NCI-H526 (cell line): ENCODE measurements at regions not wholly inside any gene's neighbourhood (a gene's known extent, or its start where the extent isn't known, plus 50 kb on each side); places are given as distances from the start of the nearest gene placed in this dataset.

Source experiments
- DNase-seq, 2 experiments: peaks; one replicate each; lab custom pipeline; 2025; lab: John Stamatoyannopoulos, UW

DNA sequence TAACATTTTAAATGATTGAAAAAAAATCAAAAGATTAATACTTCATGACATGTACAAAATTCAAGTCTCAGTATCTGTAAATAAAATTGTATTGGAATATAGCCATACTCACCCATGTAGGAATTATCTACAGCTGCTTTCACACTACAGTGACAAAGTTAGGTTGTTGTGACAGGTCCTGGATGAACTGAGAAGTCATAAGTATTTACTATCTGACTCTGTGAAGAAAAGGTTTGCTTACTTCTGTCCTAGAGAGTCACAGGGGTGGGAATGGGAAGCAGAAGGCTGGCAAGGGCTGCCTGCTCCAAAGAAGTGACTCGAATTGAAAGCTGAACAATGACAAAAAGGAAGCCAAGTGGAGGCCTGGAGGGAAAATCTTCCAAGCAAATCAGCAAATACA lies 155.2 kb downstream of the SLC30A10 start:
- DNase-seq, result no peak

DNA sequence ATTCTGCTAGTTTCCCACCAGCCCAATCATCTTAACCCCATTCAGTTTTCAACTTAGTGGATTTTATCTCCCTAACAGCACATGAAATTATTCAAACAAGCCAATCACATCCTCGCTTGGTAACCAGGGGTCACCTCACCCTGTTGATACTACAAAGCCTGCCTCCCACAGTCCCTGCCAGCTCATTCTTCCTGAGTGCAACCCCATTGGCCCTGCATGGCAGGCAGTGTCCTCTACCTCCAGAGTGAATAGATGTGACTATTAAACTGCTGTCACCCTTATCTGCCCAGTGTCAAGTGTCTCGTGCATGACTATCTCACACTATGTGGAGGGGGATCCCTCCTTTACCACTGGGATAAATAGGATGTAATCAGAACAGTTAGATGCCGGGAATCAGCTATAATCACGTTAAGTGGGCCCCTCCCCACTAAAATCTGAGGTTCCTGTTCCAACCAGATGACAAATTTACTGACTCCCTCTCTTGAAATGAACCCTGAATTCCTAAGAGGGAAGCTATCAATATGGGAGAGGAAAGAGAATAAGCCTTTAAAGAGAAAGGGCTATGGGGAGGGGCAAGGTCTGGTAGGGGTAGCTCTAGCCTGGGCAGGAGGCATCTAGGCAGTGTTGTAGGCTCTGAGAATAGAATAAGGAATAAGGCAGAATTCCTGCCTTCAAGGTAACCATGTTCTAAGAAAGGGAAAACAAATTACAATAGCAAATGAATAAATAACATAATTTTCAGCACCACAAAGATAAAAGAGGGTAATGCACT lies 155.9 kb downstream of the SLC30A10 start:
- DNase-seq, result no peak

DNA sequence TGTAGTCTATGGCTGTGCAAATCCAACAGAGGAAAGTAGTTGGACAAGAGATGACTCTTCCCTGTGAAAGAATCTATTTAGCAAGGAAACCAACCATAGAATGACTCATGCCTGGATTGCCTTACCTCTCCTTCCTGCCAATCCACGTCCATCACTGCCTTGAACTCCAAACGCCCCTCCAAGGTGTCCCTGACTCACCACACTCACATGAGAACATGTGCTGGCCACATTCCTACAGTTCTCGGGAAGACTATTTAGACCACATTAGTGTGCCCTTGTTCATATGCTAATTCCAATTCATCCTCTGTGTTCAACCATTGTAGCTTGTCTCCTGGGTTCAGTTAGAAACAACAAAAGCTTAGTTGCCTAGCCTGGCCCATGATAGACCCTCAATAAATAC lies 157.3 kb downstream of the SLC30A10 start:
- DNase-seq, result no peak

GRCh38 chr1:219763321-219763720 lies 150.4 kb upstream of the ZC3H11B start:
- DNase-seq, result no peak

DNA sequence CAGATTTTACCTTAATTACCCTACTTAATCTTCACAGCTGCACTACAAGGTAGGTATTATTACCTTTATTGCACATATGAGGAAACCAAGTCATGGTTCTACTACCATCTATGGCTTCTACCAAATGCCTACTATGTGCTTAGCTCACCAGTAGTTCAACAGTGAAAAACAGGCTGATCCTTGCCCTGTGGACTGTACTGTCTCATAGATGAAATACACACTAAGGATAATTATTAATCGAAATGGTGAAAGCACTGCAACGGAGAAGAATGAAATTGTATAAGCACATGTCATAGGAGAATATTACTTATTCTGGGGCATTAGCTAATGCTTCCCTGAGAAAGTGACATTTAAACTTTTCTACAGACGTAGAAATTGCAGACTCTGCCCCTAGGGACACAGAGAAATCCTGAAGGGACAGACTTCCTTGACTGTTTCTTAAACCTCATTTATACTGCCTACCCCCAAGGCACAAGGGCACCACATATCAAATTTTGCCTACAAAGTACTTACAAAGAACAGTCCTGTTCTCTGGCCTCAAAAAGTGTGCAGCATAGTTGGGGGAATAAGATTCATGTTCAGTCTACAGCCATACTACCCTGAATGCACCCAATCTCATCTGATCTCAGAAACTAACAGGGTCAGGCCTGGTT lies 148.4 kb upstream of the ZC3H11B start:
- no peak for DNase-seq

DNA sequence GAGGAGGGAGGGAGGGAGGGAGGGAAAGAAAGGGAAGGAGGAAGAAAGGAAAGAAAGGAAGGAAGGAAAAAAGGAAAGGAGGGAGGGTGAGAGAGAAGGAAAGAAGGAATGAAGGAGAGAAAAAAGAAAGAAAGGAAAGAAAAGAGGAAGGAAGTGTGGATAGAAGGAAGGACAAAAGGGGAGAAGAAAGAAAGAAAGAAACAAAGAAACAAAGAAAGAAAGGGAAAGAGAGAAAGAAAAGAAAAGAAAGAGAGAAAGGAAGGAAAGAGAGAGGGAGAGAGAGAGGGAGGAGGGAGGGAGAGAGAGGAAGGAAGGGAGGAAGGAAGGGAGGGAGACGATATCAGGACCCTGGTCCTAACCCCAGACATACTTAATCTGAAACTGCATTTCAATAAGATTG lies 146.2 kb upstream of the ZC3H11B start:
- DNase-seq, result no peak

- DNase-seq, result no peak
These were observed 145.0 kb upstream of the ZC3H11B start for GRCh38 chr1:219757890-219758289.

DNA sequence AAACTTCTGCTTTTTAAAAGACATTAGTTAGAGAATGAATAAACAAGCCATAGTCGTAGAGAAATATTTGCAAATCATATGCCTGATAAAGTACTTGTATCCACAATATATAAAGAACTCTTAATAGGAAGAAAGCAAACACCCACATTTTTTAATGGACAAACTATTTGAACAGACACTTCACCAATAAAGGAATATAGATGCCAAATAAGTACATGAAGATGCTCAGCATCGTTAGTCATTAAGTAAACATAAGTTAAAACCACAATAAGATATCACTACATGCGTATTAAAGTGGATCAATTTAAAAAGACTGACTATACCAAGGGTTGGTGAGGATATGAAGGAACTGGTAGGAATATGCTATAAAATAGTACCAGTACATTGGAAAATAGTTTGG lies 142.3 kb upstream of the ZC3H11B start:
- no peak for DNase-seq

DNA sequence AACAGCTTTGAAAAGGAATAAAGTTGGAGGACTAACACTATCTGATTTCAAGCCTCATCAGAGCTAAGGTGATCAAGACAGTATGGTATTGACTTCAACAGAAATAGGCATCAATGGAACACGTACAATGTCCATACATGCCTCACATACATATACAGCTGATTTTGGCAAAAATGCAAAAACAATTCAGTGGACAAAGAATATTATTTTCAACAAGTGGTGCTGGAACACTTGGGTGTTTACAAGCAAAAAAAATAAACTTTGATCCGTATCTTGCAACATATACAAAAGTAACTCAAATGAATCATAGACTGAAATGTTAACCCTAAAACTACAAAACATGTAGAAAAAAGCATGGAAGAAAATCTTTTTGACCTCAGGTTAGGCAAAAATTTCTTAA lies 141.9 kb upstream of the ZC3H11B start:
- no peak for DNase-seq

DNA sequence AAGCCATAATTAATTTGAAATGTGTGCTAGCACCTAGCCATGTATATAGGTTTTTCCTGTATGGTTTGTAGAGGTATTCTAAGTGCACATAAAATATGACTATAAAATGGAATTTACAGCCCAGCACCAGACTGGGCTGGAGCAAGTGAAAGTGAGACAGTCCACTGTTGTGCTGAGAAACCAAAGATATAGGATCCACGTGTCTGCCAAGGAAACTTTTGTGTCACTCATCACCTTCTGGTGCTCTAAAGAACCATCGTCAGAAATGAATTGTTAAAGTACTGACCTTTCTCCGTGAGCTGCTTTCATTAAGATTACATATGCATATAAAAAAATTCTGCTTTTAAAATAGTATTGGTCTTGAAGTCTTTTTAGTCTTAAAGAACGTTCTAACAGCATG lies 141.0 kb upstream of the ZC3H11B start:
- DNase-seq, result no peak

DNA sequence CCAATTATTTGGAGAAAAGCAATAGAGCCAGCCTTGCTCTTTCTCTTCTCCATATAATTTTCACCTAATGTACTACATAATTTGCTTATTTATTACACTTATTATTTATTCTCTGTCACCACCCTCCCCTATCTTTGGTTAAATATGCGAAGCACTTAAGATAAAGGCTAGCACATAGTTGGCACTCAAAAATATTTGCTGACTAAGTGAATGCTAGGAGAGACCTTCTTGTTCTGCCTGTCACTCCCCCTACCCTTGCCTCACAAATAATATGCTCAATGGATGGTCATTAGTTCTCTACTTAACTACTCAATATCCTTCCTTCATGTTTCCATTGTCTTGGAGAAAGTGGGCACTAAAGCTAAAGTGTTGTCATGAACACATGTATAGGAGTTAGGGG lies 139.7 kb upstream of the ZC3H11B start:
- no peak for DNase-seq

GRCh38 chr1:219751870-219752507 lies 139.1 kb upstream of the ZC3H11B start:
- DNase-seq, result no peak

GRCh38 chr1:219749370-219749769 lies 136.5 kb upstream of the ZC3H11B start:
- no peak for DNase-seq

- no peak for DNase-seq
These were observed 133.2 kb upstream of the ZC3H11B start for GRCh38 chr1:219746141-219746540.

- DNase-seq, result no peak
These were observed 132.0 kb upstream of the ZC3H11B start for GRCh38 chr1:219744652-219745469.

GRCh38 chr1:219741011-219741970 lies 128.4 kb upstream of the ZC3H11B start:
- no peak for DNase-seq

DNA sequence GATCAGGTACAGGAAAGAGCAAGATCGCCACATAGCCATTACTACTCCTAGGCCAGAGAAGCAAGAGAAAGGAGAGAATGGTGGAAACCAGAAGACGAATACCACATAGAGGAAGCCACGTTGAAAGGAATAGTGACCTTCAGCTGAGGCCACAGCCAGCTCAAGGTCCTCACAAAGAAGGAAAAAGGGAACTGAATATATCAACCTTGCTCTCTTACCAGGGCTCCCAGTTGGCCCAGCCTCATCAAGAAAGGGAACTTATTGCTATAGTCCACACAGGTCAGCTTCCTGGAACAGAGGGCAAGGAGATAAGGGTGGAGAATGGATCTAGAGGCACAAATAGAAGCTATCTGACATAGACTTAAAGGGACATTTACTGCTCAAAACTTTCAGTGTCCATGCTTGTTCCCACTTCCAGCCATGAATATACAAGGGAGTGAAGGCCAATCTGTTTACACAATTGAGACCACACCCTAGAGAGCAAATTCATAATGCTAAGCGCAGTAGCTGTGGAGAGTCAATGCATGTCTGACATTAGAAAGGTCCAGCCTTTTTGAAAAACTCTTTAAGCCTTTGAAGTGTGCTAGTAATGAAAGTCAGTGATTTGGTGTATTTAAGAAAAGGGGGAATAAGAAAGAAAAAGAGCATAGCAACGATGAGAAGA lies 120.7 kb upstream of the ZC3H11B start:
- DNase-seq, result no peak

GRCh38 chr1:219732814-219733491 lies 120.0 kb upstream of the ZC3H11B start:
- DNase-seq, result no peak

GRCh38 chr1:219731771-219732170 lies 118.9 kb upstream of the ZC3H11B start:
- no peak for DNase-seq
